Activated T-helper 9 cell treated with anti-CD3 and anti-CD28 coated beads, Interleukin-2, amount 50 U/mL, for 16 hours (primary cell): ENCODE measurements at regions not wholly inside any gene's neighbourhood (a gene's known extent, or its start where the extent isn't known, plus 50 kb on each side); places are given as distances from the start of the nearest gene placed in this dataset.

ENCODE experiments used
- DNase-seq: peaks from one replicate; pipeline ENCODE4 v3.0.0-alpha.2; 2020; ENCODE audit warnings: low read depth

- DNase-seq, result no peak
Measured at GRCh38 chr2:42933824-42934254, 141.5 kb upstream of the HAAO start.

GRCh38 chr2:42932271-42933151 is 140.1 kb upstream of the HAAO start:
- no peak for DNase-seq

GRCh38 chr2:42931818-42932195 is 139.4 kb upstream of the HAAO start:
- no peak for DNase-seq

DNA sequence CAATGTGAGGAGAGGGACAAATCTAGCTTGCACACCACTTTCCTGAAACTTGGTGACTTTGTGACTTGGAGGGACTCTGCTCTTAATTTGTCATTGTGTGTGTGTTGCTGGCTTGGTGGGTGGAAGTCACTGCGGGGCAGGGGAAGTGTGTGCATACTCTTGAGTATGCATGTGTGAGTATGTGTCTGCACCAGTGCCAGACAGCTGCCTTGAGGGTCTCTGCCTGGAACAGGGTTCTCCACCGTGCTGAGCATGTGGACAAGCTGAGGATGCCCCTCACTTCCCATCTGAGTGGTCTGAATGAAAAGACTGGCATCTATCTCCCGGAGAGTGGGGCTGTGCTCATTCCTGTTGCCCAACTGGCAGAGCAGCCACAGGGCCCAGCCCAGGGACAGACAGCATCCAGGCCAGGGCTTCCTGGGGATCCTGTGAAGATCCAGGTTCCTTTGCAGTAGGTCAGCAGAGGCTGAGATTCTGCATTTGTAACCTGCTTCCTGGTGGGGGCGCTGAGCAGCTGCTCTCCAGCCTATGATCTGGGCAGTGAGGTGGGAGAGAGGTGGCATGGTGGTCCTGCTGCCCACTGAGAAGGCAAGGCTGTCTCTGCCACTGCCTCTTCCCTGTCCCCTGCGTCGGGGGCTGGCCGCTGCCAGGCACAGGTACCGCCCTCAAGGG is 138.9 kb upstream of the HAAO start:
- DNase-seq, result no peak

DNA sequence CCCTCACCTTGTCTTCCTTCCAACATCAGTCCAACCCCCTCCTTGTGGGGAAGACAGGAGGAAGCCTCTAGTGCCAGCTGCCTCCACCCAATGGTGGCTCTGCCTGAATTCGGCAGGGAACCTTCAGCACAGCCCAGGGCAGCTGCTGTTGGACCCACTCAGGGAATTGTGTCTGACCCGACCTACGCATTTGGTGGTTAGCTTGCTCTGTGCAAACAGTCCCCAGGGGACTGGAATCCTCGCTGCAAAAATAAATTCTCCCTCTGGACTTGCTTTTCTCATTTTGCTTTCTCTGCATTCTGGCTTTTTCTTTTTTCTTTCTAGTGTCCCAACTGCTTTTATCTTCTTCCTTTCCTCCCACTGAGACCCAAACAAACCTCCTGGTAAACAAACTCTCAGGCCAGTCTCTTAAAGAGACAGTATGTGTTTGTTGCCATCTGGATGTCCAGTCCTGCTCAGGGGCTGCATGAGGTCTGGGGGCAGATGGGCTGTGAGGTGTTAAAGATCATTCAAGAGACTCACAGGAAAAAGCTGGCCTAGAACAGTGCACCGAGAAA is 137.7 kb upstream of the HAAO start:
- DNase-seq, result no peak

GRCh38 chr2:42929546-42930024 is 137.2 kb upstream of the HAAO start:
- DNase-seq, result no peak

DNA sequence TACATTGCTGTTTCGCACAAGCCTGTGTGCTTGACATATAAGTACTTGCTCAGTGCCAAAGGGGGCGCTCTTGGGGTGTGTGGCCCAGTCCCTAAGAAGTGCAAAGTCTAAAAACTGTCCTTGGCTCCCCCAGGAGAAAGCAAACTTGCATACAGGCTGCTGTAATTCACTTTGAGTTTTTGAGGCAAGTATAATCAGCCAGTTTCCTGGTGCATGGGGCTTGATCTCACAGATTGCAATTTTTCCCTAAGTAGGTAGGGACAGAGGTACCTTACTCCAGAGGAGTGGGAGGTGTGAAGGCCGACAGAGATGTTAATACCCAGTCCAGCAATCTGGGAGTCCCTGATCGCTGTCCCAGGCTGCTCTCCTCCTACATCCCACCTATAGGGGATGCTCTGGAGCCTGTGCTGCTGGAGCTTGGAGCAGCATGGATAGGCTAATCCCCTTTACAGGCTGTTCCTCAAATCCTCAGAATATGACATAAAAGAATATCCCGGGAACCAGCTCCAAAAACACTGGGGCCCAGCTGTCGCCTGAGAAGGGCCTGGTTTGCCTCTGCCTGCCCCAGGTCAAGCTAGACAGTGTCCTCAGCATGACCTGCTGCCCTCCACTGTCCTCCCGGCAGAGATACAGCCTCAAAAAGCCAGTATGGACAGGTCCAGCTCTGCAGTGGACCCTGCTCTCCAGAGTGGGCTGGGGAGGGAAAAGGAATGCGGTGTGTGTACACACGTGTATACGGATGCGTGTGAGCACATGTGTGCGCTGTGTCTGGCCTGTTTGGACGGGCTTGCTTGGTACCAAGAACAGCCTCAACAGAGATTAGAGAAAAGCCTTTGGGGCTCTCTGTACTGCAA is 136.5 kb upstream of the HAAO start:
- DNase-seq, result no peak

DNA sequence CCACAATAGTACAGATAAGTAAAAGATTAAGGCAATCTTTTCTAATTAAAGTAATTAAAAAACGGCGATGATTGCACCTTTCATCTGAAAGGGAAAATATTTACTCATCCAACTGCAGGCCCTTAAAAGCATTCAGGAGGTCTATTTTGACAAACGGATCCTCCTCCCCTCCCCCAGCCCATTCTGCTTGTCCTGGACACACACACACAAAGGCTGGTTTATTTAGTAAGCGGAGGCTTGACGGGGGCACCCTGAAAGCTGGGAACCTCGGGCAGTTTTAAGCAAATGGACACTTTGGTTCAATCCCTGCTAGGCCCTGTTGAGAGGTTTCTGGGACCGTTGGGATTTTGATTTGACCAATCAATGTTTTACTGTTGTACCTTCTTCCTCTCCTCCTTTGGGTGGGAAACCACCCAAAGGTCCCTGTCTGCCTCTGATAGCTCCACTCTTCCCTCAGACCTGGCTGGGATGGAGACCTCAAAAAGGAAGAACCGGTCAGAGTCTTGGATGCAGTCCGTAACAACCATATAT is 135.8 kb upstream of the HAAO start:
- DNase-seq, result no peak

- DNase-seq, result no peak
Measured at GRCh38 chr2:42927334-42928160, 135.2 kb upstream of the HAAO start.

GRCh38 chr2:42926434-42927333 is 134.3 kb upstream of the HAAO start:
- no peak for DNase-seq

DNA sequence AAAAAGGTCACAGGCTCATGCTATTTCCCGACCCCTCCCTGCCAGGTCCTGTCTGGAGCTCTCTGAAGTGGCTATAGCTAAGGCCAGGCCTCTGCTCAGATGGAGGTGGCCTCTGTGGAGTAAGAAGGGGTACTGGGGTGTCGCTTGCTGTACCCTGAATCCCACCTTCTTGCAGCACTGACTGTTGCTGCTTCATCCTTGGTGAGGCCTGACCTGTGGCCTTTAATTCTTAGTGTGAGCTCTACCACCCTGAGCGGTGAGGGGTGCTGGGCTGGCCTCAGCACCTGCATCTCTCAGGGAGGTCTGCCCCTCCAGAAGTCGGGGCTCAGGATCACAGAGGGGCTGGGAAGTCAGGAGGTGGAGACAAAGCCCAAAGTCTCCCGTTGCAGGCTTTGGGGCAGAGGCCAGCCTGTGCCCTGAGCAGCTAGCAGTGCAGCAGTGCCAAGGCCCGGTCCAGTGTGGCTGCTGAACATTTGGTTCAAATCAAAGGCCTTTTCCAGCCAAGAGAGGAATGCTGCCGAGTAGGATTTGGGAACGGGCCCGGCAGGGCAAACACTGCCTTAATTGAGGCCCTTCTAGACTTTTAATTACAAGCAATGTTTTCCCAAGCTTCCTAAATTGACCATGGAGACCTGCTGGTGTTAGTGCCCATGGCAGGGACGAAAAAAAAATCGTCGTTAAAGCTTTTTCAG is 133.5 kb upstream of the HAAO start:
- DNase-seq, result no peak

GRCh38 chr2:42924418-42924886 is 132.1 kb upstream of the HAAO start:
- DNase-seq, result no peak

DNA sequence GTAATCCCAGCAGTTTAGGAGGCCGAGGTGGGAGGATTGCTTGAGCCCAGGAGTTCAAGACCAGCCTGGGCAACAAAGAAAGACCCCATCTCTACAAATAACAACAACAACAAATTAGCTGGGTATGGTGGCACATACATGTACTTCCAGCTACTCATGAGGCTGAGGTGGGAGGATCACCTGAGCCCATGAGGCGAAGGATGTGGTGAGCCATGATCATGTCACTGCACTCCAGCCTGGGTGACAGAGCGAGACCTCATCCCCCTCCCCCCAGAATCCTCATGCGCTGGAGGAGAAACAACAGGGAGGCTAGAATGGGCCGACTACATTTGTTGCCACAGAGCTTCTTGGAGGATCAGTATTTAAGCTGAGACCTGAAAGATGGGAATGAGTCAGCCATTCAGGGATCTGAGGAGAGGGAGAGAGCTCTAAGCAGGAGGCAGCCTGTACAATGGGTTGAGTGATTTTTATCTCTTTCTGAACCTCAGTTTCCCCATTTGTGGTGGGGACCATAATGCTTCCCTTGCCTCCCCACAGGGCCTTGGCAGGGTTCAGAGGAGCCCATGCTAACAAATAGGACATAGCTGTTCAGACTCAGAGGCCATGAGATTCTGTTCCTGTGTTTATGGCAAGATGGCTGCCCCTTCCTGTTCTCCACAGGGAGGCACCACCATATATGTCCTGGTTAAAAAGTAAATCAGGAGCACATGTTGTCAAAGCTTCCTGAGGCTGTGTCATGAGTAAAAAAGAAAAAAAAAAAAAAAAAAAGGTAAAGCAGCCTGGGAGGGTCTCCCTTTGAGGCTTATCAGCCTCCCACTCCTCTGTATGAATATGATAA is 131.4 kb upstream of the HAAO start:
- DNase-seq, result no peak

DNA sequence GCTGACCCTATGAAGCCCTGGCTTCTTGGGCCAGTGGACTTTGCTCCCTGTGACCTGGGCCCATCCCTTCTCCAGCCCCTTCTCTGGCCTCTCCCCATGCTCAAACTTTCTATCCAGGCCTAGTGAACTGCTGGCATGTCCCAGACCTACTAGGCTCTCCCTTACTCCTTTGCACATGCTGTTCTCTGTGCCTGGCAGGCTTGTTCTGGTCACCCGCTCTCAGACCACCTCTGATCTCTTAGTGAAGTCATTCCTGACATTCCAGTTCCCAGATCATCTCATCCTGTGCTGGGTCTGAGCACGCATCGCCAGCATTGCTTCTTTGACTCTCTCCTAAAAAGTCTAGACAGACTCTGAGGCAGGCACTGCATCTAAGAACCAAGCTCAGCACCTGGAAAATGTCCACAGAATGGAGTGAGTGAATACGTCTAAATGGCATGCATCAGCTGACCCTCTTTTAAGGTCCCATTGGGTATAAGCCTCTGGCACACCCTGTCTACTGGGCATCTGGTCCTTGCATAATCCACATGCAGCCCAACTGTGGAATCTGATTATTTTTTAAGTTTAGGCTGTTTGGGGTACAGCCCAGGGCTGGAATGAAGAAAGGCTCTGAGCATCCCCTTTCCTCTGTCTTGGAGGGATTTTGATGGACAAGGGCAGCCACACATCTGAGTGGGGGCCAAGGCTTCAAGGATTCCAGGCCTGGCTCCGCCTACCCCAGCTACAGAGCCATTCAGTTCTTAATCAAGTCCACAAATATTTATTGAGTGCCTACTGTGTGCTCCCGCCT is 130.6 kb upstream of the HAAO start:
- DNase-seq, result no peak

GRCh38 chr2:42922293-42922692 is 129.9 kb upstream of the HAAO start:
- DNase-seq, result no peak

GRCh38 chr2:42921721-42922120 is 129.3 kb upstream of the HAAO start:
- no peak for DNase-seq

GRCh38 chr2:42921147-42921520 is 128.8 kb upstream of the HAAO start:
- no peak for DNase-seq
